Endothelial cell (in vitro differentiated cells): ENCODE measurements at regions not wholly inside any gene's neighbourhood (a gene's known extent, or its start where the extent isn't known, plus 50 kb on each side); places are given as distances from the start of the nearest gene placed in this dataset.

Experiments
- DNase-seq: peaks from one replicate; pipeline ENCODE4 v3.0.0; 2021; ENCODE audit warnings: low spot score
- H3K27ac Mint-ChIP-seq: one replicate; pipeline ENCODE4 v1.8.0; 2021; ENCODE audit warnings: mixed read lengths, inconsistent platforms; ENCODE audit not compliant: unreplicated experiment
- H3K27me3 Mint-ChIP-seq: one replicate; pipeline ENCODE4 v1.8.0; 2021; ENCODE audit warnings: mild to moderate bottlenecking, moderate library complexity, mixed read lengths, inconsistent platforms; ENCODE audit not compliant: unreplicated experiment
- H3K36me3 Mint-ChIP-seq: one replicate; pipeline ENCODE4 v1.8.0; 2021; ENCODE audit warnings: mild to moderate bottlenecking, low read depth, mixed read lengths, inconsistent platforms; ENCODE audit not compliant: unreplicated experiment
- H3K4me1 Mint-ChIP-seq: one replicate; pipeline ENCODE4 v1.8.0; 2021; ENCODE audit warnings: mild to moderate bottlenecking, mixed read lengths, inconsistent platforms; ENCODE audit not compliant: unreplicated experiment
- H3K4me3 Mint-ChIP-seq: one replicate; pipeline ENCODE4 v1.8.0; 2021; ENCODE audit warnings: mild to moderate bottlenecking, mixed read lengths, inconsistent platforms; ENCODE audit not compliant: unreplicated experiment
- H3K9me3 Mint-ChIP-seq: one replicate; pipeline ENCODE4 v1.8.0; 2021; ENCODE audit warnings: mixed read lengths, inconsistent platforms; ENCODE audit not compliant: unreplicated experiment
- TF ChIP-seq, protein P1 (sequence below): fragments of 200-600 bp; sonication (generic); IDR thresholded peaks from one replicate; pipeline ENCODE4 v1.5.0; 2021; ENCODE audit warnings: antibody characterized with exemption; ENCODE audit not compliant: unreplicated experiment

DNA sequence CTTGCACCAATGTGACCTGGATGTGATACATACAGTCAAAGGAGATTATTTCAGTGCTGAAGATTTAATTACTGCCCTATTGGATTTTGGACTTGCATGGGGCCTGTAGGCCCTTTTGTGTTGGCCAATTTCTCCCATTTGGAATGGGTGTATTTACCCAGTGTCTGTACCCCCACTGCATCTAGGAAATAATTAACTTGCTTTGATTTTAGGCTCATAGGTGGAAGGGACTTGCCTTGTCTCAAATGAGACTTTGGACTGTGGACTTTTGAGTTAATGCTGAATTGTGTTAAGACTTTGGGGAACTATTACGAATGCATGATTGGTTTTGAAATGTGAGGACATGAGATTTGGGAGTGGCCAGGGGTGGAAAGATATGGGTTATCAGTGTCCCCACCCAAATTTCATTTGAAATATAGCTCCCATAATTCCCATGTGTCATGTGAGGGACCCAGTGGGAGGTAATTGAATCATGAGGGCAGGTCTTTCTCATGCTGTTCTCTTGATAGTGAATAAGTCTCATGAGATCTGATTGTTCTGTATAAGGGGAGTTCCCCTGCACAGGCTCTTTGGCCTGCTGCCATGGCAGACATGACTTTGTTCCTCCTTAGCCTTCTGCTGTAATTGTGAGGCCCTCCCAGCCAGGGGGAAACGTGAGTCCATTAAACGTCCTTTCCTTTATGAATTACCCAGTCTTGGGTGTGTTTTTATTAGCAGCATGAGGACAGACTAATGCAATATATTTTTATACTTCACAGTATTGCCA is 362.2 kb upstream of the SPANXN4 start:
- TF ChIP-seq, protein P1, sequence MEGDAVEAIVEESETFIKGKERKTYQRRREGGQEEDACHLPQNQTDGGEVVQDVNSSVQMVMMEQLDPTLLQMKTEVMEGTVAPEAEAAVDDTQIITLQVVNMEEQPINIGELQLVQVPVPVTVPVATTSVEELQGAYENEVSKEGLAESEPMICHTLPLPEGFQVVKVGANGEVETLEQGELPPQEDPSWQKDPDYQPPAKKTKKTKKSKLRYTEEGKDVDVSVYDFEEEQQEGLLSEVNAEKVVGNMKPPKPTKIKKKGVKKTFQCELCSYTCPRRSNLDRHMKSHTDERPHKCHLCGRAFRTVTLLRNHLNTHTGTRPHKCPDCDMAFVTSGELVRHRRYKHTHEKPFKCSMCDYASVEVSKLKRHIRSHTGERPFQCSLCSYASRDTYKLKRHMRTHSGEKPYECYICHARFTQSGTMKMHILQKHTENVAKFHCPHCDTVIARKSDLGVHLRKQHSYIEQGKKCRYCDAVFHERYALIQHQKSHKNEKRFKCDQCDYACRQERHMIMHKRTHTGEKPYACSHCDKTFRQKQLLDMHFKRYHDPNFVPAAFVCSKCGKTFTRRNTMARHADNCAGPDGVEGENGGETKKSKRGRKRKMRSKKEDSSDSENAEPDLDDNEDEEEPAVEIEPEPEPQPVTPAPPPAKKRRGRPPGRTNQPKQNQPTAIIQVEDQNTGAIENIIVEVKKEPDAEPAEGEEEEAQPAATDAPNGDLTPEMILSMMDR: no peak
- Mint-ChIP-seq H3K36me3 (no peaks in the 10 kb centered on the region), H3K4me3 (no peak overlapping the region), H3K27me3 (no peaks in the 10 kb centered on the region), H3K9me3 (no peaks in the 10 kb centered on the region), H3K27ac (no peak overlapping the region), H3K4me1 (no peaks in the 10 kb centered on the region)
- DNase-seq: no peak

DNA sequence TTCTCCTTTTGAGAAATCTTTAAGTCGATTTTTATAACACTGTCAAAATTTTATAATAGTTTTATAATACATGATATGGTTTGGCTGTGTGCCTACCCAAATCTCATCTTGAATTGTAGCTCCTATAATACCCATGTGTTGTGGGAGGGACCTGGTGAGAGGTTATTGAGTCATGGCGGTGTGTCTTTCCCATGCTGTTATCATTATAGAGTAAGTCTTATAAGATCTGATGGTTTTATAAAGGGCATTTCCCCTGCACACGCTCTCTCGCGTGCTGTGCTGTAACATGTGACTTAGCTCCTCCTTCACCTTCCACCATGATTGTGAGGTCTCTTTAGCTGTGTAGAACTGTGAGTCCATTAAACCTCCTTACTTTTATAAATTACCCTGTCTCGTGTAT is 364.0 kb upstream of the SPANXN4 start:
- no peaks in the 10 kb centered on the region for H3K27me3 Mint-ChIP-seq
- TF ChIP-seq, protein P1: no peak
- no peak overlapping the region for H3K4me3 Mint-ChIP-seq
- H3K9me3 Mint-ChIP-seq: no peaks in the 10 kb centered on the region
- H3K36me3 Mint-ChIP-seq: no peaks in the 10 kb centered on the region
- DNase-seq: no peak
- H3K4me1 Mint-ChIP-seq: no peaks in the 10 kb centered on the region
- H3K27ac Mint-ChIP-seq: no peak overlapping the region

DNA sequence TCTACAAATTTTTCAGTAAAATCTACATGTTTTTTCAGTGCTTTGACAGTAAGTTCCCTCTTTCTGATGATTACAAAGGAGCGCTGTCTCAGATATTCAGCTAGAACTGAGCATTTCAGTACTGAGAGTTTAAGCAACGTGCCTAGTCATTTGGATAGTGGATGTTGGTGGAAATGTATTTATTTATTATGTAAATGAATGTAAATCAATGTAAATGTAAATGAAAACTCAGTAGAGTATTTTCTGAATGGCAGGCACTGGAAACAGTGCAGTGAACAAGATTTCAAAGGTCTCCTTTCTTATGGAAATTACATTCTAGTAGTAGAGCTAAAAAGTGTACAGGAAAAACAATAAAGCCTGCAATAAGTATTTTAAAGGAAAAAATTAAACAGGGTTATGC is 370.2 kb upstream of the SPANXN4 start:
- no peaks in the 10 kb centered on the region for H3K36me3 Mint-ChIP-seq
- no peak overlapping the region for H3K27ac Mint-ChIP-seq
- no peaks in the 10 kb centered on the region for H3K4me1 Mint-ChIP-seq
- H3K4me3 Mint-ChIP-seq: no peak overlapping the region
- H3K9me3 Mint-ChIP-seq: no peaks in the 10 kb centered on the region
- no peaks in the 10 kb centered on the region for H3K27me3 Mint-ChIP-seq
- TF ChIP-seq, protein P1: no peak
- no peak for DNase-seq

DNA sequence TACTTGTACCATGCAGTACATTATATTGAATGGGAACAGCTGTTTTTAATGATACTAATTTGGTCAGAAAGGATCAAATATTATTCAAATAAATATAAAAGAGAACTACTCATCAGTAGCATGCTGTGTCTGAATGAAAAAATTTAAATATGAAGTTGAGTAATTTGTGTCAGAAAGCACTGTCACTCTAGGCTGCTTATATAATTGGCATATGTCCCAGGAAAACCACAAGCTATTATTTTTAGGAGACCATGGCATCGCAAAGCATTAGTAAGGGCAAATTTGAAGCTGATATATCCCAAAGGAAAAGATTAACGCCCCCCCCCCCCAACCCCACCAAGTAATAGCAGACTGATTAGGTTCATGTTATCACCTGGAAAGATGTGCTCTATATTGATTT is 388.5 kb upstream of the SPANXN4 start:
- Mint-ChIP-seq H3K4me3 (no peak overlapping the region), H3K27me3 (no peaks in the 10 kb centered on the region), H3K36me3 (no peaks in the 10 kb centered on the region), H3K4me1 (no peaks in the 10 kb centered on the region), H3K27ac (no peak overlapping the region), H3K9me3 (no peaks in the 10 kb centered on the region)
- TF ChIP-seq, protein P1: no peak
- no peak for DNase-seq

DNA sequence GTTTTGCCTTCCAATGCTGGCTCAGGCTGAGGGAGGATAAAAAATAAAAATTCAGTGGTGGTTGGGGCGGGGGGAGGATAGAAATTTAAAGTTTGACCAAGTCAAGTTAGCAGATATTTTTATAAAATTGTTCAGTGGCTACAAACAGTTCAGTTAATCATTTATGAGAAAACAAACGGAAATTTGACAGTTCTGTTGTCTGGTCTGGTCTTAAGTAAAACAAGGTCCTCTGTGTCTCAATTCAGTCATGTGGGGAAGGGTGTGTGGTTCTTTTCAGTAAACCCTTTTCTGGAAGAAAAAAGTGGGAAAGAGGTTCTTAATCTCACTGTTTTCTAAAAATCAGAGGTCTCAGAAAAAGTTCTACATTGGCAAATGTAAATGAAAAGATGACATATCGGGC is 409.1 kb upstream of the SPANXN4 start:
- H3K9me3 Mint-ChIP-seq: no peaks in the 10 kb centered on the region
- no peaks in the 10 kb centered on the region for H3K27me3 Mint-ChIP-seq

More for the DNA sequence above, 409.1 kb upstream of the SPANXN4 start:
- TF ChIP-seq, protein P1: no peak
- DNase-seq: no peak
- no peaks in the 10 kb centered on the region for H3K4me1 Mint-ChIP-seq
- no peak overlapping the region for H3K4me3 Mint-ChIP-seq
- no peak overlapping the region for H3K27ac Mint-ChIP-seq
- H3K36me3 Mint-ChIP-seq: no peaks in the 10 kb centered on the region
